GM10266 (cell line): ENCODE measurements at regions not wholly inside any gene's neighbourhood (a gene's known extent, or its start where the extent isn't known, plus 50 kb on each side); places are given as distances from the start of the nearest gene placed in this dataset.

Experiments used
- DNase-seq: peaks from one replicate; pipeline ENCODE4 v3.0.0; 2012; ENCODE audit errors: extremely low spot score
- TF ChIP-seq, protein P1 (sequence below): IDR thresholded peaks from 2 replicates; pipeline ENCODE4 v1.5.1; 2012; ENCODE audit warnings: mild to moderate bottlenecking, low read depth; ENCODE audit not compliant: control insufficient read depth, insufficient read depth; ENCODE audit errors: missing control alignments

- TF ChIP-seq, protein P1, sequence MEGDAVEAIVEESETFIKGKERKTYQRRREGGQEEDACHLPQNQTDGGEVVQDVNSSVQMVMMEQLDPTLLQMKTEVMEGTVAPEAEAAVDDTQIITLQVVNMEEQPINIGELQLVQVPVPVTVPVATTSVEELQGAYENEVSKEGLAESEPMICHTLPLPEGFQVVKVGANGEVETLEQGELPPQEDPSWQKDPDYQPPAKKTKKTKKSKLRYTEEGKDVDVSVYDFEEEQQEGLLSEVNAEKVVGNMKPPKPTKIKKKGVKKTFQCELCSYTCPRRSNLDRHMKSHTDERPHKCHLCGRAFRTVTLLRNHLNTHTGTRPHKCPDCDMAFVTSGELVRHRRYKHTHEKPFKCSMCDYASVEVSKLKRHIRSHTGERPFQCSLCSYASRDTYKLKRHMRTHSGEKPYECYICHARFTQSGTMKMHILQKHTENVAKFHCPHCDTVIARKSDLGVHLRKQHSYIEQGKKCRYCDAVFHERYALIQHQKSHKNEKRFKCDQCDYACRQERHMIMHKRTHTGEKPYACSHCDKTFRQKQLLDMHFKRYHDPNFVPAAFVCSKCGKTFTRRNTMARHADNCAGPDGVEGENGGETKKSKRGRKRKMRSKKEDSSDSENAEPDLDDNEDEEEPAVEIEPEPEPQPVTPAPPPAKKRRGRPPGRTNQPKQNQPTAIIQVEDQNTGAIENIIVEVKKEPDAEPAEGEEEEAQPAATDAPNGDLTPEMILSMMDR: no peak
- no peak for DNase-seq
Observed at GRCh38 chr6:168388641-168389633, 52.0 kb upstream of the SMOC2 start.

DNA sequence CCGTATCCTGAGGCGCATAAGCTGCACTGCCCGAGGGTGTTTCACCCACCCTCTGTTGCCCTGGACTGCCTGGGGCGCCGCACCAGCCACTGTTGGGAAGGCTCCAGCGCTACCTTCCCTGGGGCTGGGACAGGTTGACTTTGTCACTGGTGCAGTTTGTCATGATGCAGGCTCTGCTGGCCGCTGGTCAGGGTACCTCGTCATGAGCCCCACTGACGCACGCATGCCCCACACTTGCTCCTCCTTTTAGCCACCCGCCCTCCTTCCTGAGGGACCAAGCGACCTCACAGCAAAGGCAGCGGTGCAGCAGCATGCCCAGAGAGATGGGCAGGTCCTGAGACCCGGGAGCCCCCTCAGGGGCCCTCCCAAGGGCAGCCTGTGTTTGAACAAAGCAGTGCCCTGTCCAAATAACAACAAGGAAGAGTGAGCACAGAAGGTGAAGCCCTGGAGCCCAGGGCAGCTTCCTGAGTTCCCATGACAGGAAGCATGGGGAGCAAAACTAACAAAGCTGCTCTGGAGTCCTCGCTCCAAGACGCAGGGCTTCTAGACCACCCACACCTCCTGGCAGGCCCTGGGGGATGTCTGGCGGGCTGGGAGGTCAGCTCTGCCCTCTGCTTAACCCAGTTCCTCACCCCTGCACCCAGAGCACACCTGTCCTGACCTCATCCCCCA lies 50.1 kb upstream of the SMOC2 start:
- TF ChIP-seq, protein P1: no peak
- no peak for DNase-seq
